ENCODE measurements at regions not wholly inside any gene's neighbourhood (a gene's known extent, or its start where the extent isn't known, plus 50 kb on each side); places are given as distances from the start of the nearest gene placed in this dataset.

- WGBS = 88% methylated on average over 5 of the region's 5 CpGs
Observed at GRCh38 chr3:27642796-27643195, 79.3 kb downstream of the EOMES start.

More at GRCh38 chr3:27642796-27643195, 79.3 kb downstream of the EOMES start:
- Histone ChIP-seq H3K36me3 (ENCODE audit: control insufficient read depth in 4 of 4, insufficient read depth in 3 of 4, low read depth in 1 of 4, low read length in 3 of 4) (no peaks in the 10 kb centered on the region), H3K4me1 (ENCODE audit: control insufficient read depth in 4 of 4, insufficient read depth in 4 of 4, low read length in 3 of 4) (no peaks in the 10 kb centered on the region), H3K9ac (ENCODE audit: low read depth in 1 of 2, low read length in 2 of 2) (no peak overlapping the region), H3K27me3 (ENCODE audit: control insufficient read depth in 4 of 4, insufficient read depth in 4 of 4, low read length in 3 of 4) (peaks cover 0 to 2% (median 0%) of the 10 kb centered on the region in 4 donors), H3K27ac (ENCODE audit: low read depth in 1 of 2, low read length in 2 of 2) (no peak overlapping the region), H3K9me3 (ENCODE audit: control insufficient read depth in 4 of 4, low read length in 3 of 4) (no peaks in the 10 kb centered on the region), H3K4me3 (ENCODE audit: low read depth in 1 of 3, low read length in 3 of 3) (no peak overlapping the region)
- DNase-seq (ENCODE audit: low spot score) = no peak
- TF ChIP-seq YY1 (IDR thresholded peaks at IDR 0.05) (no peak), CTCF (IDR thresholded peaks at IDR 0.05; ENCODE audit: low read depth, low read length, missing input control) (no peak), FOXA2 (IDR thresholded peaks at IDR 0.05) (no peak), GABPA (IDR thresholded peaks at IDR 0.05 in 1 of 2, conservative IDR thresholded peaks at IDR 0.05 in 1 of 2) (no peak), REST (IDR thresholded peaks at IDR 0.05) (no peak), SP1 (IDR thresholded peaks at IDR 0.05) (no peak), TAF1 (conservative IDR thresholded peaks at IDR 0.05) (no peak), RAD21 (IDR thresholded peaks at IDR 0.05) (no peak), ATF3 (IDR thresholded peaks at IDR 0.05) (no peak), ZBTB33 (IDR thresholded peaks at IDR 0.05) (no peak), HNF4A (conservative IDR thresholded peaks at IDR 0.05) (no peak)

All from liver (tissue), 8 donors.